ENCODE measurements at regions not wholly inside any gene's neighbourhood (a gene's known extent, or its start where the extent isn't known, plus 50 kb on each side); places are given as distances from the start of the nearest gene placed in this dataset.
A peak's percentile ranks its signal among the peaks of the same experiment; 100 is the strongest.
"Not testable (repeated sequence)": the region's sequence is repeated elsewhere in the genome, so short reads cannot be mapped to it uniquely, and the experiment has no call there.

DNA sequence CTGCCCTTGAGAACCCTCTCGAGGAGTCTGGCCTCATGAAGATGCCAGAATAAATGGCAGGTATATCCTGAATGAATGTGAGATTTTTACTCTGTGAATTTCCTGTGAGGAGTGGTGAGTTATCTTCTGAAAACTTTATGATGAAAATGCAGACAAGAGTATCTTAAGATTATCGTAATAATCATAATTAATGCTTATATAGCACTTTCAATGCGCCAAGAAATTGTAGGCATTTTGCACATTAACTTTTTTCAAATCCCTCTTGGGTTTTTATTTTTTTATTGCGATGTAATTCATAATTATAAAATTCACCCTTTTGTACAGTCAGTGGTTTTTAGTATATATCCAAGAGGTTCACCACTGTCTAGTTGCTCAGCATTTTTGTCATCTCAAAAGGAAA, 135.1 kb downstream of the FOXD4L6 start:
- H3K4me1 ChIP-seq (ENCODE audit: control insufficient read depth, insufficient read depth, low read length); H3K4me1 Mint-ChIP-seq; H3K27ac ChIP-seq (ENCODE audit: low read depth, low read length); H3K4me3 Mint-ChIP-seq; H3K9me3 ChIP-seq (ENCODE audit: control insufficient read depth, low read length); H3K27ac Mint-ChIP-seq; H3K36me3 Mint-ChIP-seq (ENCODE audit: low read depth); H3K27me3 ChIP-seq (ENCODE audit: control insufficient read depth, insufficient read depth, low read length, poor library complexity, severe bottlenecking); DNase-seq; H3K27me3 Mint-ChIP-seq (ENCODE audit: insufficient read depth); H3K9ac ChIP-seq (ENCODE audit: extremely low read depth, low read length, poor library complexity, severe bottlenecking); H3K36me3 ChIP-seq (ENCODE audit: control insufficient read depth, insufficient read depth, low read length): not testable (repeated sequence)
- peaks cover 50% of the 10 kb centered on the region for H3K9me3 Mint-ChIP-seq
- peak overlapping the region; percentile 97 for H3K4me3 ChIP-seq (ENCODE audit: low read length)
- 60 to 93% methylated on average over 1 to 3 of the region's 4 CpGs for WGBS, 2 experiments (ENCODE audit: insufficient coverage in 1 of 2, insufficient read length in 1 of 2)

DNA sequence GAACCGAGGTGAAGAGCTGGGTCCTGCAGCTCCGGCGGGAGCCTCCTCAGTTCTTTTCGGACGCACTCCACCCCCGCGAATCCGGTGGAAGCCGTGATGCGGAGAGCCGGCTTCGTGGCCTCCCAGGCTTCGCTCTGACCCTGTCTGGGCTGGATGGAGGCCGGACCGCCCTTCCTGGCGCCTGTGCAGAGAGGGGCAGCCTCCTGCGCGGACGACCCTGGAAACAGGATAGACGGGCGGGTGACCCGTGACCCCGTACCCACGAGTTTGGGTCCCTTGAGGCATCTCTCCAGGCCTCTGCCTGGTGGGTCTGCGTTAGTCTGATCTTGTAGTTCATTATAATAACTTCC, 136.0 kb downstream of the FOXD4L6 start:
- H3K4me1 ChIP-seq (ENCODE audit: control insufficient read depth, insufficient read depth, low read length); H3K4me1 Mint-ChIP-seq; H3K36me3 Mint-ChIP-seq (ENCODE audit: low read depth); H3K27me3 ChIP-seq (ENCODE audit: control insufficient read depth, insufficient read depth, low read length, poor library complexity, severe bottlenecking); H3K36me3 ChIP-seq (ENCODE audit: control insufficient read depth, insufficient read depth, low read length); H3K9me3 ChIP-seq (ENCODE audit: control insufficient read depth, low read length); H3K4me3 Mint-ChIP-seq: not testable (repeated sequence)
- peak overlapping the region; percentile 83 for H3K9ac ChIP-seq (ENCODE audit: extremely low read depth, low read length, poor library complexity, severe bottlenecking)
- peak; percentile 74 for DNase-seq
- H3K27ac Mint-ChIP-seq = peak overlapping the region; percentile 97
- H3K9me3 Mint-ChIP-seq = peaks cover 51% of the 10 kb centered on the region
- H3K4me3 ChIP-seq (ENCODE audit: low read length) = peak overlapping the region; percentile 97
- peak overlapping the region; percentile 78 for H3K27ac ChIP-seq (ENCODE audit: low read depth, low read length)
- H3K27me3 Mint-ChIP-seq (ENCODE audit: insufficient read depth) = peaks cover 10% of the 10 kb centered on the region
- 14 to 36% methylated on average over 19 to 24 of the region's 25 CpGs for WGBS, 2 experiments (ENCODE audit: insufficient coverage in 1 of 2, insufficient read length in 1 of 2)

DNA sequence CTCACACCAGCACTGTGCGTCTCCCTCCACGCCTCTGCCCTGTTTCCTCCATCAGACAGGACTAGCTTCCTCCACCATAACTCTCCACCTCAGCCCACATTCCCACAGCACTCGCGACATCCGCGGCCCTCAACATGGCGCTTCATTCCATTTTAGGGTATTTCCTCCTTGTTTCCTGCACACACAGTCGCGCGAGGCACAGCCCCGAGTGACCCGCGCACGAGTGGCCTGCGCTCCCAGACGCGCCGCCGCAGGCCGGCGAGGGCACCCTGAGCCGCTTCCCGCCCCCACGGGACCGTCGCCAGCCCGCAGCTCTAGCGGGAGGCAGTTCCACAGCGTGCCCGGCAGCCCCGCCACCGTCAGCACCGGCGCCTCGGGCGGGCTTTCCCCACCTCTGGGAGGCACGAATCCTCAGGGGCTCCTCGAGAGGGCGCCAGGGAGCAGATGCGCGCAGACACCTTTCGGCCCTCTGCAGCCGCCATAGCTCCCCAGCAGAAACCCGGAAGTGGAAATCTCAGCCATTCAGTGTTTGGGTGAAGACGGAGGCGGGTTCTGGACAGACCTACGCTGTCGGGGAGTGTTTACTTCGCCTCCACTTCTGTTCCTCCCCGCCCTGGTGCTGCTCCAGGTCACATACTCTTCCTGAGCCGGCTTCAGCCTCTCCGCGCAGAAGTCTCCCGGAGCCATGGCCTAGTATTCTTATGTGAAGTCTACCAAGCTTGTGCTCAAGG, 136.6 kb downstream of the FOXD4L6 start:
- Histone ChIP-seq H3K27ac (ENCODE audit: low read depth, low read length) (peak overlapping the region; percentile 78), H3K9ac (ENCODE audit: extremely low read depth, low read length, poor library complexity, severe bottlenecking) (peak overlapping the region; percentile 83), H3K4me3 (ENCODE audit: low read length) (peak overlapping the region; percentile 97)
- H3K4me1 ChIP-seq (ENCODE audit: control insufficient read depth, insufficient read depth, low read length); H3K9me3 ChIP-seq (ENCODE audit: control insufficient read depth, low read length); H3K36me3 Mint-ChIP-seq (ENCODE audit: low read depth); H3K27me3 ChIP-seq (ENCODE audit: control insufficient read depth, insufficient read depth, low read length, poor library complexity, severe bottlenecking); H3K4me3 Mint-ChIP-seq; H3K36me3 ChIP-seq (ENCODE audit: control insufficient read depth, insufficient read depth, low read length); H3K4me1 Mint-ChIP-seq: not testable (repeated sequence)
- peak; percentile 97 for DNase-seq
- Mint-ChIP-seq H3K27me3 (ENCODE audit: insufficient read depth) (peaks cover 10% of the 10 kb centered on the region), H3K27ac (peak overlapping the region; percentile 97), H3K9me3 (peaks cover 47% of the 10 kb centered on the region)
- 17 to 23% methylated on average over 54 of the region's 54 CpGs for WGBS, 2 experiments (ENCODE audit: insufficient coverage in 1 of 2, insufficient read length in 1 of 2)
- TF ChIP-seq, protein P1, sequence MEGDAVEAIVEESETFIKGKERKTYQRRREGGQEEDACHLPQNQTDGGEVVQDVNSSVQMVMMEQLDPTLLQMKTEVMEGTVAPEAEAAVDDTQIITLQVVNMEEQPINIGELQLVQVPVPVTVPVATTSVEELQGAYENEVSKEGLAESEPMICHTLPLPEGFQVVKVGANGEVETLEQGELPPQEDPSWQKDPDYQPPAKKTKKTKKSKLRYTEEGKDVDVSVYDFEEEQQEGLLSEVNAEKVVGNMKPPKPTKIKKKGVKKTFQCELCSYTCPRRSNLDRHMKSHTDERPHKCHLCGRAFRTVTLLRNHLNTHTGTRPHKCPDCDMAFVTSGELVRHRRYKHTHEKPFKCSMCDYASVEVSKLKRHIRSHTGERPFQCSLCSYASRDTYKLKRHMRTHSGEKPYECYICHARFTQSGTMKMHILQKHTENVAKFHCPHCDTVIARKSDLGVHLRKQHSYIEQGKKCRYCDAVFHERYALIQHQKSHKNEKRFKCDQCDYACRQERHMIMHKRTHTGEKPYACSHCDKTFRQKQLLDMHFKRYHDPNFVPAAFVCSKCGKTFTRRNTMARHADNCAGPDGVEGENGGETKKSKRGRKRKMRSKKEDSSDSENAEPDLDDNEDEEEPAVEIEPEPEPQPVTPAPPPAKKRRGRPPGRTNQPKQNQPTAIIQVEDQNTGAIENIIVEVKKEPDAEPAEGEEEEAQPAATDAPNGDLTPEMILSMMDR (conservative IDR thresholded peaks at IDR 0.05) = peak; percentile 88

DNA sequence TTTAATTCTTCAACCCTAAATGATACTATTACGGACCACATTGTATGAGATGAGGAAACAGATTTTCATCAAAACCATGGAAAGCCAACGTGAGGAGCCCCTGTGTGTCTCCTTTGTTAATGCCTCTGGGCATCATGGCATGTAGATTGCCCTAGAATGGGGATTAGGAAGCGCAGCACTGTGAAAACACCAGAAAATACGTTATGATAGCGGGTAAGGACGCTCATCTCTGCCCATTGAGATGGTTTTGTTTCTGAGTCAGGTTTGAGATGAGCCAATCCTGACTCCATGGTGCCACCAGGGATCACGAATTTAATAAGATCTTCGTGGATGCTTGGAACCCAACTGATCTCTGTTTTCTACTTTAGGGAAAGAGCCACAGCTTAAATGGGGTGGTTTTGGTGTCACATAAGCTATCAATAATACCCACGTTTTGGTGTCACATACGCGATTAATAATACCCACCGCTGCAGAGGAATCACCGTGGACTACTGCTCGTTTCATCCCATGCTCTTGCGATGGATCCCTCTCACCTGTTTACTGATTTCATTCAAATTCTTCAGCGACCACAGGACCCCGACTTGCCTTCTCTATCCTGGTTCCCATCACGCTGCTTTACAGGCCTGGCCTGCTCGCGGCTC, 137.3 kb downstream of the FOXD4L6 start:
- not testable (repeated sequence) for H3K4me3 Mint-ChIP-seq; H3K36me3 Mint-ChIP-seq (ENCODE audit: low read depth); H3K36me3 ChIP-seq (ENCODE audit: control insufficient read depth, insufficient read depth, low read length); H3K4me1 Mint-ChIP-seq; H3K9me3 ChIP-seq (ENCODE audit: control insufficient read depth, low read length); H3K4me1 ChIP-seq (ENCODE audit: control insufficient read depth, insufficient read depth, low read length); H3K27ac Mint-ChIP-seq; DNase-seq; H3K27me3 ChIP-seq (ENCODE audit: control insufficient read depth, insufficient read depth, low read length, poor library complexity, severe bottlenecking)
- Histone ChIP-seq H3K4me3 (ENCODE audit: low read length) (peak overlapping the region; percentile 97), H3K27ac (ENCODE audit: low read depth, low read length) (peak overlapping the region; percentile 61), H3K9ac (ENCODE audit: extremely low read depth, low read length, poor library complexity, severe bottlenecking) (peak overlapping the region; percentile 57)
- 68 to 76% methylated on average over 13 to 20 of the region's 20 CpGs for WGBS, 2 experiments (ENCODE audit: insufficient coverage in 1 of 2, insufficient read length in 1 of 2)
- H3K27me3 Mint-ChIP-seq (ENCODE audit: insufficient read depth) = peaks cover 12% of the 10 kb centered on the region
- peaks cover 44% of the 10 kb centered on the region for H3K9me3 Mint-ChIP-seq

DNA sequence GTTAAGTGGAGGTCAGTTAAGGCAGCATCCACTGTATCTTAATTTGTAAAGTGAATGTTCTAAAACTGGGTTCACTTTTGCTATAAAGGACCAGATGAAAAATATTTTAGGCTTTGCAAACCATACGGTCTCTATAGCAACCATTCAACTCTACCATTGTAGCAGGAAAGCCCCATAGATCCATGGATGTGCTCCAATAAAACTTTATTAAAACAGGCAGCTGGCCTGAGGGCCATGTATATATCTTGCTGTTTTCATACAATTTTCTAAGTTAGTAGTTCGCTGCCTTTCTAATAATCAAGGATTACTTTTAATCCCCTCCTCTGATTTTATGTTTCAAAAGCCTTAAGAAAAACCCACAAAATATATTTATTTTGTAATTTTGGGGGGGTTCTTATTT, 142.1 kb downstream of the FOXD4L6 start:
- Mint-ChIP-seq H3K27me3 (ENCODE audit: insufficient read depth) (peaks cover 23% of the 10 kb centered on the region), H3K9me3 (peaks cover 35% of the 10 kb centered on the region)
- not testable (repeated sequence) for H3K9me3 ChIP-seq (ENCODE audit: control insufficient read depth, low read length); H3K36me3 ChIP-seq (ENCODE audit: control insufficient read depth, insufficient read depth, low read length); H3K4me1 ChIP-seq (ENCODE audit: control insufficient read depth, insufficient read depth, low read length); H3K4me1 Mint-ChIP-seq; H3K36me3 Mint-ChIP-seq (ENCODE audit: low read depth); DNase-seq; H3K27me3 ChIP-seq (ENCODE audit: control insufficient read depth, insufficient read depth, low read length, poor library complexity, severe bottlenecking); H3K9ac ChIP-seq (ENCODE audit: extremely low read depth, low read length, poor library complexity, severe bottlenecking); H3K4me3 Mint-ChIP-seq; H3K4me3 ChIP-seq (ENCODE audit: low read length); H3K27ac ChIP-seq (ENCODE audit: low read depth, low read length); H3K27ac Mint-ChIP-seq
- WGBS, 2 experiments (ENCODE audit: insufficient coverage in 1 of 2, insufficient read length in 1 of 2) = 83 to 95% methylated on average over 2 of the region's 2 CpGs

DNA sequence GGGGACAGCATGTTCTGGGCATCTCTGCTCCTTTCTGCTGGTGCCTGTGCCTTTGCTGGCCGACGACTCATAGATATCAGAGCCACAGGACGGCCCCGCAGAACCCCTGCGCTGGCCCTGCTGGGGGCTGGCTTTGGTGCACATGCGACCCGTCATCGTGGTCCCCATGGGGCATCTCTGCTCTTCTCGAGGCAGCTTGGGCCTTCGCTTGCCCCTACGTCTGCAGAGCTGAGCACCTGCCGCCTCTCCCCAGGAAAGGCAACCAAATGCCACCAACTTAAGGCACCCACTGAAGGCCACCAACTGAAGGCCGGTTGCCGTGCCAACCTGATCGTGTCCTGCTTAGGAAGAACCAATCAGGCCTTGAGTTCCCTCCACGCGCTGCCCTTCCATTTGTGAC, 153.1 kb downstream of the FOXD4L6 start:
- peaks cover 57% of the 10 kb centered on the region for H3K27me3 Mint-ChIP-seq (ENCODE audit: insufficient read depth)
- not testable (repeated sequence) for H3K27ac Mint-ChIP-seq; H3K9me3 ChIP-seq (ENCODE audit: control insufficient read depth, low read length); H3K4me1 Mint-ChIP-seq; DNase-seq; H3K4me3 Mint-ChIP-seq; H3K4me3 ChIP-seq (ENCODE audit: low read length); H3K4me1 ChIP-seq (ENCODE audit: control insufficient read depth, insufficient read depth, low read length); H3K27ac ChIP-seq (ENCODE audit: low read depth, low read length); H3K36me3 ChIP-seq (ENCODE audit: control insufficient read depth, insufficient read depth, low read length); H3K36me3 Mint-ChIP-seq (ENCODE audit: low read depth); H3K27me3 ChIP-seq (ENCODE audit: control insufficient read depth, insufficient read depth, low read length, poor library complexity, severe bottlenecking); H3K9ac ChIP-seq (ENCODE audit: extremely low read depth, low read length, poor library complexity, severe bottlenecking)
- peaks cover 14% of the 10 kb centered on the region for H3K9me3 Mint-ChIP-seq
- WGBS, 2 experiments (ENCODE audit: insufficient coverage in 1 of 2, insufficient read length in 1 of 2) = 86 to 96% methylated on average over 9 to 17 of the region's 17 CpGs
